ENCODE measurements at regions not wholly inside any gene's neighbourhood (a gene's known extent, or its start where the extent isn't known, plus 50 kb on each side); places are given as distances from the start of the nearest gene placed in this dataset.

GRCh38 chr4:54818481-54818880 lies 160.7 kb downstream of the KIT start:
- intact Hi-C loops (cut with DNase I), result no loop called here

GRCh38 chr4:54813674-54814073 lies 155.9 kb downstream of the KIT start:
- H3K27ac ChIP-seq (ENCODE audit: low read depth in 2 of 2, low read length in 2 of 2), result no peak overlapping the region
- H3K9me3 ChIP-seq (ENCODE audit: control insufficient read depth in 2 of 3, insufficient read depth in 1 of 3, low read length in 3 of 3), result peaks cover 0 to 3% (median 0%) of the 10 kb centered on the region in 3 donors
- intact Hi-C loops (cut with DNase I), result no loop called here
- FAIRE-seq, result no peak
- no peaks in the 10 kb centered on the region for H3K36me3 ChIP-seq (ENCODE audit: control insufficient read depth in 2 of 3, insufficient read depth in 3 of 3, low read length in 3 of 3)
- no peak for DNase-seq
- no peak for TF ChIP-seq CTCF (IDR thresholded peaks at IDR 0.05; ENCODE audit: borderline replicate concordance, extremely low read depth, insufficient read depth)
- H3K27me3 ChIP-seq (ENCODE audit: control insufficient read depth, insufficient read depth, low read length), result no peaks in the 10 kb centered on the region
- H3K4me1 ChIP-seq (ENCODE audit: control insufficient read depth in 2 of 3, insufficient read depth in 2 of 3, low read depth in 1 of 3, low read length in 3 of 3), result no peaks in the 10 kb centered on the region
- H3K9ac ChIP-seq (ENCODE audit: low read length in 3 of 3), result no peak overlapping the region
- H3K4me3 ChIP-seq (ENCODE audit: low read length in 3 of 3), result no peak overlapping the region

More at GRCh38 chr4:54818481-54818880, 160.7 kb downstream of the KIT start:
- TF ChIP-seq CTCF (IDR thresholded peaks at IDR 0.05; ENCODE audit: borderline replicate concordance, extremely low read depth, insufficient read depth), result no peak
- peaks cover 0 to 3% (median 0%) of the 10 kb centered on the region in 3 donors for H3K9me3 ChIP-seq (ENCODE audit: control insufficient read depth in 2 of 3, insufficient read depth in 1 of 3, low read length in 3 of 3)
- no peaks in the 10 kb centered on the region for H3K36me3 ChIP-seq (ENCODE audit: control insufficient read depth in 2 of 3, insufficient read depth in 3 of 3, low read length in 3 of 3)
- H3K27me3 ChIP-seq (ENCODE audit: control insufficient read depth, insufficient read depth, low read length), result no peaks in the 10 kb centered on the region
- no peak overlapping the region for H3K4me3 ChIP-seq (ENCODE audit: low read length in 3 of 3)
- H3K4me1 ChIP-seq (ENCODE audit: control insufficient read depth in 2 of 3, insufficient read depth in 2 of 3, low read depth in 1 of 3, low read length in 3 of 3), result no peaks in the 10 kb centered on the region
- H3K27ac ChIP-seq (ENCODE audit: low read depth in 2 of 2, low read length in 2 of 2), result no peak overlapping the region
- no peak overlapping the region for H3K9ac ChIP-seq (ENCODE audit: low read length in 3 of 3)
- DNase-seq (no peak), FAIRE-seq (no peak)

GRCh38 chr4:54806351-54806750 lies 148.6 kb downstream of the KIT start:
- H3K27ac ChIP-seq (ENCODE audit: low read depth in 2 of 2, low read length in 2 of 2), result no peak overlapping the region
- no peak for TF ChIP-seq CTCF (IDR thresholded peaks at IDR 0.05; ENCODE audit: borderline replicate concordance, extremely low read depth, insufficient read depth)
- intact Hi-C loops (cut with DNase I), result no loop called here
- FAIRE-seq (no peak), DNase-seq (no peak)
- no peaks in the 10 kb centered on the region for H3K36me3 ChIP-seq (ENCODE audit: control insufficient read depth in 2 of 3, insufficient read depth in 3 of 3, low read length in 3 of 3)
- H3K9ac ChIP-seq (ENCODE audit: low read length in 3 of 3), result no peak overlapping the region
- no peaks in the 10 kb centered on the region for H3K4me1 ChIP-seq (ENCODE audit: control insufficient read depth in 2 of 3, insufficient read depth in 2 of 3, low read depth in 1 of 3, low read length in 3 of 3)
- H3K4me3 ChIP-seq (ENCODE audit: low read length in 3 of 3), result no peak overlapping the region
- H3K9me3 ChIP-seq (ENCODE audit: control insufficient read depth in 2 of 3, insufficient read depth in 1 of 3, low read length in 3 of 3), result peaks cover 0 to 3% (median 0%) of the 10 kb centered on the region in 3 donors
- no peaks in the 10 kb centered on the region for H3K27me3 ChIP-seq (ENCODE audit: control insufficient read depth, insufficient read depth, low read length)

GRCh38 chr4:54802336-54802735 lies 144.6 kb downstream of the KIT start:
- H3K27ac ChIP-seq (ENCODE audit: low read depth in 2 of 2, low read length in 2 of 2), result no peak overlapping the region
- FAIRE-seq (no peak), DNase-seq (no peak)
- H3K9me3 ChIP-seq (ENCODE audit: control insufficient read depth in 2 of 3, insufficient read depth in 1 of 3, low read length in 3 of 3), result peaks cover 0 to 3% (median 0%) of the 10 kb centered on the region in 3 donors
- no peak overlapping the region for H3K4me3 ChIP-seq (ENCODE audit: low read length in 3 of 3)
- intact Hi-C loops (cut with DNase I), result no loop called here
- H3K4me1 ChIP-seq (ENCODE audit: control insufficient read depth in 2 of 3, insufficient read depth in 2 of 3, low read depth in 1 of 3, low read length in 3 of 3), result no peaks in the 10 kb centered on the region
- TF ChIP-seq CTCF (IDR thresholded peaks at IDR 0.05; ENCODE audit: borderline replicate concordance, extremely low read depth, insufficient read depth), result no peak
- no peaks in the 10 kb centered on the region for H3K27me3 ChIP-seq (ENCODE audit: control insufficient read depth, insufficient read depth, low read length)
- H3K36me3 ChIP-seq (ENCODE audit: control insufficient read depth in 2 of 3, insufficient read depth in 3 of 3, low read length in 3 of 3), result no peaks in the 10 kb centered on the region
- H3K9ac ChIP-seq (ENCODE audit: low read length in 3 of 3), result no peak overlapping the region
